Body of pancreas (tissue), 4 donors: ENCODE measurements at regions not wholly inside any gene's neighbourhood (a gene's known extent, or its start where the extent isn't known, plus 50 kb on each side); places are given as distances from the start of the nearest gene placed in this dataset.

ENCODE experiments used
- ATAC-seq: fragments of 150-250 bp; one replicate; pipeline ENCODE4 v1.9.1; 2016
- DNase-seq, 4 donors: peaks; one replicate each; pipeline ENCODE4 v3.0.0-alpha.2; 2019
- H3K27ac ChIP-seq, 4 donors: fragments of 200-600 bp; sonication (generic); 1 replicate in 3 of 4; 2 replicates in 1 of 4; pipeline versions ENCODE4 v1.5.1 to v1.6.1; 2016 to 2019; ENCODE audit warnings: mild to moderate bottlenecking in 1 of 4, mixed read lengths in 1 of 4, moderate library complexity in 1 of 4
- H3K27me3 ChIP-seq, 2 donors: fragments of 200-600 bp; sonication (generic); one replicate each; pipeline ENCODE4 v1.6.0; 2016; ENCODE audit warnings: mild to moderate bottlenecking in 1 of 2
- H3K36me3 ChIP-seq, 2 donors: fragments of 200-600 bp; sonication (generic); replicated peaks in 1 of 2; 2 replicates each; pipeline ENCODE4 v1.5.1; 2016; ENCODE audit warnings: low read depth in 2 of 2; ENCODE audit not compliant: insufficient read depth in 1 of 2
- H3K4me1 ChIP-seq: fragments of 200-600 bp; sonication (generic); one replicate; pipeline ENCODE4 v1.6.0; 2016
- H3K4me3 ChIP-seq, 2 donors: fragments of 200-600 bp; sonication (generic); 1 replicate in 1 of 2; 2 replicates in 1 of 2; pipeline ENCODE4 v1.5.1; 2016 to 2019
- H3K9me3 ChIP-seq, 3 donors: fragments of 200-600 bp; sonication (generic); 1 replicate in 2 of 3; 2 replicates in 1 of 3; pipeline ENCODE4 v1.5.1; 2016
- CTCF ChIP-seq, 7 experiments: fragments of 450-650 bp in 4 of 7; fragments of 200-600 bp in 3 of 7; sonication (generic) in 3 of 7; IDR thresholded peaks; one replicate each; pipeline ENCODE4 v1.5.1; 2016 to 2019; ENCODE audit warnings: antibody characterized with exemption in 7 of 7
- POLR2A ChIP-seq, 3 donors: fragments of 450-650 bp; IDR thresholded peaks; one replicate each; pipeline ENCODE4 v1.6.1; 2016; ENCODE audit warnings: antibody characterized with exemption in 3 of 3, mild to moderate bottlenecking in 2 of 3
- WGBS, 2 donors: methylation state at CpG; one replicate each; pipeline ENCODE4 v1.1.5; 2017; 5-methylcytosine and 5-hydroxymethylcytosine counted together
- intact Hi-C: fragments of 100-400 bp; cut with DNase I; formaldehyde crosslinking; loops from one replicate; pipeline ENCODE4 v1.15.1; 2023

DNA sequence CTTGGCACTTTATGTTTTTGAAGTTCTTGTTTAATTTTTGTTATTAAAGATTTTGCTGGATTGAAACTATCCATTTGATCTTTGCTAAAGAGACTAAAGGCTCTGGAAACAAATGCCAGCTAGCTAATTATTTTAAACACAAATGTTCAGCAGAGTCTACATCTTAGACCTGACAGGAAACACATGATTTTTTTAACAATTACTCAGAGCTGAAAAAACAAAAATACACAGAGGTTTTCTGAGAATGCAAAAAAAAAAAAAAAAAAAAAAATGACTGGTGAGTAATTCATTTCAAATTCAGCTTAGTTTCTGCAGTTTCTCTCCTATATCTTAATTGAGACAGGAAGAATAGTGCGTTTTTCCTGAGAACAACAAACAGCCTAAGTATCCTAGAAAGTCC is 448.0 kb downstream of the TENT5A start:
- WGBS, 2 donors, result 33 to 38% methylated on average over 1 of the region's 1 CpG
- TF ChIP-seq CTCF (IDR thresholded peaks at IDR 0.05) (no peak), POLR2A (IDR thresholded peaks at IDR 0.05) (no peak)
- no peak overlapping the region for H3K4me3 ChIP-seq

GRCh38 chr6:81300961-81301360 is 451.5 kb downstream of the TENT5A start:
- TF ChIP-seq CTCF (IDR thresholded peaks at IDR 0.05), result no peak
- no peak for TF ChIP-seq POLR2A (IDR thresholded peaks at IDR 0.05)
- Histone ChIP-seq H3K9me3 (no peaks in the 10 kb centered on the region), H3K27ac (no peak overlapping the region), H3K36me3 (no peaks in the 10 kb centered on the region), H3K4me1 (no peaks in the 10 kb centered on the region), H3K4me3 (no peak overlapping the region), H3K27me3 (no peaks in the 10 kb centered on the region)
- ATAC-seq (no peak), DNase-seq (no peak)
- intact Hi-C loops, result no loop called here
- 55 to 59% methylated on average over 1 of the region's 1 CpG for WGBS, 2 donors

More for the DNA sequence above, 448.0 kb downstream of the TENT5A start:
- H3K36me3 ChIP-seq, result no peaks in the 10 kb centered on the region
- H3K9me3 ChIP-seq, result no peaks in the 10 kb centered on the region
- DNase-seq (no peak), ATAC-seq (no peak)
- no peaks in the 10 kb centered on the region for H3K27me3 ChIP-seq
- H3K27ac ChIP-seq, result no peak overlapping the region
- intact Hi-C loops, result no loop called here
- H3K4me1 ChIP-seq, result no peaks in the 10 kb centered on the region

GRCh38 chr6:81298751-81299150 is 453.7 kb downstream of the TENT5A start:
- intact Hi-C loops, result no loop called here
- TF ChIP-seq CTCF (IDR thresholded peaks at IDR 0.05) (no peak), POLR2A (IDR thresholded peaks at IDR 0.05) (no peak)

DNA sequence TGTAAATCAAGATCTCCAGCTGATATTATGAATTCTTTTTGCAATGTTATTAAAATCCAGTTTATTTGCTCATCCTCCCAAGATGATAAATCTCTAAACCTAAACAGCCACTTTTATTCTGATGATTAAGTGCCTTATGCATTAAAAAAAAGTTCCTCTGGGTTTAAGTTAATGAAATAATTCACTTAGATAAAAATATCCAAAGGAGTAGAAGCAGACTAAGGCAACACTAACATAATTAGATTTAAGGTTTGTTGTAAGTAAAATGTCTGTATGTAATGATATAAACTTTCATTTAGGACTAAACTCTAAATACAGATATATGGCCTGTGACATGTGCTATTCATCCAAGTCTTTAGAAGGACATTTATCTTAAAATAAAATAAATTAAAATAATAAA is 457.2 kb downstream of the TENT5A start:
- TF ChIP-seq POLR2A (IDR thresholded peaks at IDR 0.05) (no peak), CTCF (IDR thresholded peaks at IDR 0.05) (no peak)
- Histone ChIP-seq H3K27ac (no peak overlapping the region), H3K4me3 (no peak overlapping the region), H3K9me3 (no peaks in the 10 kb centered on the region), H3K27me3 (no peaks in the 10 kb centered on the region), H3K4me1 (no peaks in the 10 kb centered on the region), H3K36me3 (no peaks in the 10 kb centered on the region)
- intact Hi-C loops, result no loop called here
- ATAC-seq (no peak), DNase-seq (no peak)

More at GRCh38 chr6:81298751-81299150, 453.7 kb downstream of the TENT5A start:
- no peak overlapping the region for H3K4me3 ChIP-seq
- H3K36me3 ChIP-seq, result no peaks in the 10 kb centered on the region
- DNase-seq (no peak), ATAC-seq (no peak)
- no peaks in the 10 kb centered on the region for H3K27me3 ChIP-seq
- 71 to 80% methylated on average over 3 of the region's 3 CpGs for WGBS, 2 donors
- no peak overlapping the region for H3K27ac ChIP-seq
- no peaks in the 10 kb centered on the region for H3K4me1 ChIP-seq
- no peaks in the 10 kb centered on the region for H3K9me3 ChIP-seq

GRCh38 chr6:81293896-81294295 is 458.6 kb downstream of the TENT5A start:
- Histone ChIP-seq H3K4me1 (no peaks in the 10 kb centered on the region), H3K4me3 (no peak overlapping the region), H3K36me3 (no peaks in the 10 kb centered on the region), H3K9me3 (no peaks in the 10 kb centered on the region), H3K27ac (no peak overlapping the region), H3K27me3 (no peaks in the 10 kb centered on the region)
- WGBS, 2 donors, result 26 to 29% methylated on average over 2 of the region's 2 CpGs
- ATAC-seq (no peak), DNase-seq (no peak)
- TF ChIP-seq CTCF (IDR thresholded peaks at IDR 0.05) (no peak), POLR2A (IDR thresholded peaks at IDR 0.05) (no peak)
- intact Hi-C loops, result no loop called here
